ENCODE measurements at regions not wholly inside any gene's neighbourhood (a gene's known extent, or its start where the extent isn't known, plus 50 kb on each side); places are given as distances from the start of the nearest gene placed in this dataset.
"Not testable (repeated sequence)": the region's sequence is repeated elsewhere in the genome, so short reads cannot be mapped to it uniquely, and the experiment has no call there.

- no peak for DNase-seq
Measured at GRCh38 chr7:130849604-130850003, 115.6 kb upstream of the KLF14 start.

DNA sequence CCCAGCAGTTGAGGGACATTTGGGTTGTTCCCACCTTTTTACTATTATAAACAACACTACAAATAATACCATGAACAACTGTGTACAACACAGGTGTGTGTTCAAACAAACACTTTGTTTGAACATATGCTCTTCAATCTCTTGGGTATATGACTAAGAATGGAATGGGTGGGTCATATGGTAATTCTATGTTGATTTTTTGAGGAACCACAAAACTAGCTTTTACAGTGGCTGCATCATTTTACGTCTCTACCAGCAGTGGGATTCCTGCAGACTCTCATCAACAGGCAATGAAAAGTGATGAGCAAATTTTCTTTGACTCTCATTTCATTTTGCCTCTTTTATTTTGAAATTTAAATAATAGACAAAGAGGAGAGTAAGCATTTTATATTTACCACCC is 116.9 kb upstream of the KLF14 start:
- no peak for DNase-seq

DNA sequence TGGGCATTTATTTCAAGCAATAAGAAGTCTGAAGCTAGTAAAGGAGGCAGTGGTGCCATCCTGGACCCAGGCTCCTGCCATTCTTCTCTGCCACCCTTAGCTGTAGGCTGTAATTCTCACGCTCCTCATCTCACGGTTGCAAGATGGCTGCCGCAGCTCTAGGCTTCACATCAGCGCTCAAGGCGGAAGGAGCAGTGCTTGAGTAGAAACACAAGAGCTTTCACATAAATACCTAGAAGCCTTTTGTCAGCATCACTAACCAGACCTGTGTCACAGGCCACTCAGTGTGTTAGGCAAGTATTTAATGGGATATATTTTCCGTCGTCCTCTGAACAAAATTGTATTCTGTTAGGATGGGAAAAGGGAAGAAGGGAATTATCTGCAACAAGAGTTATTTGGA is 118.9 kb upstream of the KLF14 start:
- DNase-seq = no peak

GRCh38 chr7:130853503-130854279 is 119.7 kb upstream of the KLF14 start:
- DNase-seq = no peak

- no peak for DNase-seq
Measured at GRCh38 chr7:130854481-130854880, 120.5 kb upstream of the KLF14 start.

- no peak for DNase-seq
Measured at GRCh38 chr7:130856866-130857265, 122.9 kb upstream of the KLF14 start.

GRCh38 chr7:130860832-130861231 is 126.8 kb upstream of the KLF14 start:
- not testable (repeated sequence) for DNase-seq

DNA sequence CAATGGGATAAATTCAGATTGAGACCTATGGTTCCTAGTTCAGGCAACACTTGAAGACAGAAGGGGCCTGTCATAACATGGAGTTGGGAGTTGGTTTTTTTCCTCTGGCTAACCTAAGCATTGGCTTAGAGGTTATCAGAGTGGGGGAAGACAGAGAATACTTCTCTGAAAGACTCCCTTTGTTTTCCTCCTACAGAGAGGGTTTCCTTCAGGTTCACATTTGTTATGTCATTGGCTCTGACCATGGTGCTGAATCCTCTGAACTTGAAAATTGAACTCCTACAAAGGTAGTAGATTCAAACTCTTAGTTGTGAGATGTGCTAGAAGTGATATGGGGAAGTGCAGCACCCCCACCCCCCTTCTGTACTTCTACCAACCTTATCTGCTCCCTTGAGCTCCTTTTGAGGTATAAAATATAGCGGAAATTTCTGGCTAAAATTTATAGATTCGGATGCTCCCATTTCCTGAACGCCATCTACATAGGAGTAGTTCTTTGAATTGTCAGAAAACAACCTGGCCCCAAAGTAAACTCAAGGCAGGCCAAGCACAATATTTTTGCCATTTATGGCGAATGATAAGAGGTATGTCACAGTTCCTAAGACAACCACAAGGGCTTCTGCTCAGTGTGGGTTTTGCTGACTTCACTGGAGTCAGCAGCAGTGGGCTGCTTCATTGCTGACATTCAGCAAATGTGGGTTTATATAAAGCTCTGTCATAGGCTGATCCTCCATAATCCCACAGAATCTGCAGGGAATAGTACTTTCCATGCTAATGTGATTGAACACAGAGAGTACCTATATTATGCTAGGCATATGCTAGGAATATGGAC is 131.6 kb upstream of the KLF14 start:
- no peak for DNase-seq

GRCh38 chr7:130867039-130867438 is 133.0 kb upstream of the KLF14 start:
- no peak for DNase-seq

DNA sequence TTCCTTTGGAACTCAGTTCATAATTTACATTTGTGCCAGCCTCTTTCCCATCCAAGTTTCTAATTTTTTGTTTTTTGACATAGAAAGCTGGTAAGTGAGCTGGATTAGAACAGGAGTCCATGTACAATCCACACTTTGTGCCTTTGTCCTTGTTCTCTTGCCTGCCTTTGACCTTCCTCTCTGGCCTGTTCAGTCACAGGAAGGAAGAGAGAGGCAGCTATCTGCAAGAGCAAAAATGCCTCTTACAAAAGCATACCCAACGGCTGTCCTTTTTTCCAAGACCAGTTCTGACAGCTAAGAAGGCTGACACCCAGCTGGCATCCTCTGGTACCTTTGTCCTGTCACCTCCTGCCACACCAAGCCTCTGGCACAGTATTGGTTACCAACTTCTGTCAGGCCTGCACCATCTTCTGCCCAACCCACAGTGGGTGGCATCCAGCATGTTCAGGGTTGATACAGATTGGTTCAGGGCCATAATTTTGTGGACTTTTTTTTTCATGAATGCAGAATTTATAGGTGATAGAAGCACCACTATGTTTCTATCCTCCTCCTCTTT is 133.7 kb upstream of the KLF14 start:
- no peak for DNase-seq

GRCh38 chr7:130868139-130868538 is 134.1 kb upstream of the KLF14 start:
- DNase-seq = no peak

DNA sequence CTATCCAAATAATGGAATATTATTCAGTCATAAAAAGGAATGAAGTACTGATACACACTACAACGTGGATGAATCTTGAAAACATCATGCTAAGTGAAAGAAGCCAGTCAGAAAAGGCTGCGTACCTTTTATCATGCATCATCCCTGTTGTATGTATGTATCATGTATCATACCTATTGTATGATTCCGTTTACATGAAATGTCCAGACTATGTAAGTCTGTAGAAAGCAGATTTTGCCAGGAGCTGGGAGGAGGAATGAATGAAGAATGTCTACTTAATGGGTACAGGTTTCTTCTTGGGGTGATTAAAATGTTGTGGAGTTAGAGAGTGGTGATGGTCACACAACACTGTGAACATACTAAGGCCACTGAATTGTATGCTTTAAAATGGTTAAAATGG is 135.9 kb upstream of the KLF14 start:
- no peak for DNase-seq

DNA sequence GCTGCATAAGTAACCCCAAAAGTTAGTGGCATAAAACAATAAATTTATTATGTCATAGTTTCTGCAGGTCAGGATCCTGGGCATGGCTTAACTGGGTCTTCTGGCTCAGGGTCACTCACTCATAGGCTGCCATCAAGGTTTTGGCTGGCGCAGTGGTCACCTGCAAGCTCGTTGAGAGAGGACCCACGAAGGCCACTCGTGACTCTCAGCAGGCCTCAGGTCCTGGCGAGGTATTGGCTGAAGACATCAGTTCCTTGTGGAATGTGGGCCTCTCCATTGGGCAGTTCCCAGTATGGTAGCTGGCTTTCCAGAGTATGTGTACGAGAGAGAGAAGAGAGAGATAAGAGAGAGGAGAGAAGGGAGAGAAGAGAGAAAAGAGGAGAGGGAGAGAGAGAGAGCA is 138.3 kb upstream of the KLF14 start:
- no peak for DNase-seq

GRCh38 chr7:130872756-130873448 is 138.9 kb upstream of the KLF14 start:
- DNase-seq = no peak

GRCh38 chr7:130874071-130874915 is 140.3 kb upstream of the KLF14 start:
- DNase-seq = no peak

GRCh38 chr7:130875265-130875741 is 141.3 kb upstream of the KLF14 start:
- DNase-seq = peak; percentile 56

DNA sequence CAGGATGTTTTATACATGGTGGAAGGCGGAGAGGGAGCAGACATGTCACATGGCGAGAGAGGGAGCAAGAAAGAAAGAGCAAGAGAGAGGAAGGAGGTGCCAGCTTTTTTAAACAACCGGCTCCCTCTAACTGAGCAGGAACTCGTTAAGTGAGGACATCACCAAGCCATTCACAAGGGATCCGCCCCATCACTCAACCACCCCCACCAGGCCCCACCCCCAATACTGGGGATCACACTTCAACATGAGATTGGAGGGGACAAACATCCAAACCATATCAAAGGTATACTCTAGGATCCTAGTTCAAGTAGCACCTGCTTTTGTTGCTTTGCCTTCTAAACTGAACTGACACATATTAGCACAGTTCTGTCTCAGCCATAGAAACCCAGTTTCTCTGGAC is 141.9 kb upstream of the KLF14 start:
- no peak for DNase-seq

- no peak for DNase-seq
Measured at GRCh38 chr7:130877236-130877990, 143.4 kb upstream of the KLF14 start.

DNA sequence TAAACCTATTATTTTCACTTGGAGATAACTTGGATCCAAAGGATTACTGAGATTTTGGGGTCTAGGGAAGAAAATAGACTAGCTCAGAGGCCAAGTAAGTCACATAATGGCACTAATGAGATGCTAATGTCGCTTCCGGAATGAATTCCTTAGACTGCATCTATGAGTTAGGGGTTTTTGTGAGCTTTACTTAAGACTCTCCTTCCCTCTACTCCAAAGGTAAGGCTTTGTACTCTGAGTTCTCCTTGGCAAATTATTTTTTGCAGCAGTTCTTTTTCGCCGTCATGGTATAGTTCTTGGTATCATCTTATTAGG is 143.9 kb upstream of the KLF14 start:
- no peak for DNase-seq

DNA sequence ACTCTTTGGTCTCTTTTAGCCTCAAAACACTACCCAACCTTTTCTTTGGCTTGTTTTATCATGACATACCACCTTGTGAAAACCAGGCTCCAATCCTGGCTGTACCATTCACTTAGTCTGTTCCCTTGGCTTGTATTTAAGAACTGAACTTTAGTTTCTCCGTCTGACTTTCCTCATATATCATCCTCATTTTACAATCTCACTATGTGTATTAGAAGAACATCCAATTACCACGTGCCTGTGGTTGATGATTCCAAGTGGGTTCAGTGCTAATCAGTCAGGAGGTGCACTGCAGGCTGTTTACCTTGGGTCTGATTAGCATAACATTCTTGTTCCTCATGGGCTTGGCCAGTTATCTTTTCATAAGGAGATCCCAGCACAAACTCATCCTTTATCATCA is 144.8 kb upstream of the KLF14 start:
- DNase-seq = no peak

DNA sequence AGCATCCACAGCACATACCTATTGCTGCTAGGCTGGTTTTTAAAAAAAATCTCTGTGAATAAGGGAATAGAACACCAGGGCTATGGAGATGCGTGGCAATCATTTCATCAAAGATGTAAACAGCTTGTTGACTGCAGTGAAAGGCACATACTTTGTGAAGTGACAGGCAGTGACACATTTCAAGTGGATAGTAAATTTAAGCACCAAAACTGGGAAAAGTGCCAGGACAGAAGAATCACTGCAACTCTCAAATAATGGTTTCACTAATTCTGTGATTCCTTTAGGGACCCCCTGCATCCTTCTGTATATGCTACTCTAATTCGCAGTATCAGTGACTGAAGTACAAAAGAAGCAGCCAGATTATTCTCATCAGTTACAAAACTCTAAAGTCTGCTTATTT is 145.2 kb upstream of the KLF14 start:
- no peak for DNase-seq

DNA sequence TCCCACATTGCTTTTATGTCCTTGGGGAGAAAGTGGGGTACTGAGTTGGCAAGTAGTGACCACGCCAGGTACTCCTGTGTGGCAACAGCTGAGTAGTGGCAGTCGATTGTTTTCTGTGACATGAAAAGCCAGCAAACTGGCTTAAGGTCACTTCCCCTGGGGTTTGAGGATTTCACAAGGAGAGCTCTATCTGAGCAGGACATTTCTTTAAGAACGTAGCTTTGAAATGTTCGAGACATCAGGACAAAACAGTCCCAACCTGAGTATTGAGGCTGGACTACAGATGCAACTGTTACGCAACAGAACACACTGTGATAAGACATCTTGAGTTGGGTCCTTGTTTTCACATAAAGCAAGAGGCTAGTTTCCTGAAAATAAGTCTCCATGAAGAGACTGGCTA is 146.7 kb upstream of the KLF14 start:
- no peak for DNase-seq
